Skeletal muscle tissue (tissue), 3 donors: ENCODE measurements at regions not wholly inside any gene's neighbourhood (a gene's known extent, or its start where the extent isn't known, plus 50 kb on each side); places are given as distances from the start of the nearest gene placed in this dataset.
"Not testable (repeated sequence)": the region's sequence is repeated elsewhere in the genome, so short reads cannot be mapped to it uniquely, and the experiment has no call there.

ENCODE experiments used
- H3K27ac ChIP-seq: one replicate; pipeline ENCODE4 v1.7.0; 2013; ENCODE audit warnings: mild to moderate bottlenecking, low read depth, low read length, inconsistent platforms
- H3K27me3 ChIP-seq, 3 donors: one replicate each; pipeline ENCODE4 v1.7.0; 2013; ENCODE audit warnings: low read length in 3 of 3; ENCODE audit not compliant: control insufficient read depth in 3 of 3, insufficient read depth in 3 of 3
- H3K36me3 ChIP-seq, 3 donors: one replicate each; pipeline ENCODE4 v1.7.0; 2013; ENCODE audit warnings: low read length in 3 of 3; ENCODE audit not compliant: control insufficient read depth in 3 of 3, insufficient read depth in 3 of 3
- H3K4me1 ChIP-seq, 3 donors: one replicate each; pipeline ENCODE4 v1.7.0; 2013; ENCODE audit warnings: low read length in 3 of 3, mild to moderate bottlenecking in 3 of 3; ENCODE audit not compliant: control insufficient read depth in 3 of 3, insufficient read depth in 3 of 3
- H3K4me3 ChIP-seq, 3 donors: one replicate each; pipeline ENCODE4 v1.7.0; 2013; ENCODE audit warnings: low read length in 3 of 3
- H3K9ac ChIP-seq, 3 donors: one replicate each; pipeline ENCODE4 v1.7.0; 2013; ENCODE audit warnings: low read length in 3 of 3, mild to moderate bottlenecking in 3 of 3, moderate library complexity in 2 of 3, low read depth in 1 of 3
- H3K9me3 ChIP-seq, 3 donors: one replicate each; pipeline ENCODE4 v1.7.0; 2013; ENCODE audit warnings: low read length in 3 of 3; ENCODE audit not compliant: control insufficient read depth in 3 of 3
- donor health status: Osteomylitis.

GRCh38 chr14:106268013-106268727 is 741.8 kb downstream of the TMEM121 start:
- peaks cover 0 to 4% (median 0%) of the 10 kb centered on the region in 3 donors for H3K27me3 ChIP-seq
- no peaks in the 10 kb centered on the region for H3K36me3 ChIP-seq
- no peaks in the 10 kb centered on the region for H3K4me1 ChIP-seq
- H3K9ac ChIP-seq = no peak overlapping the region
- no peak overlapping the region for H3K4me3 ChIP-seq
- H3K27ac ChIP-seq = no peak overlapping the region
- H3K9me3 ChIP-seq = no peaks in the 10 kb centered on the region

GRCh38 chr14:106269029-106269428 is 742.6 kb downstream of the TMEM121 start:
- Histone ChIP-seq H3K9me3 (no peaks in the 10 kb centered on the region), H3K36me3 (no peaks in the 10 kb centered on the region), H3K4me1 (no peaks in the 10 kb centered on the region), H3K27me3 (peaks cover 0 to 4% (median 0%) of the 10 kb centered on the region in 3 donors), H3K9ac (no peak overlapping the region), H3K27ac (no peak overlapping the region), H3K4me3 (no peak overlapping the region)

DNA sequence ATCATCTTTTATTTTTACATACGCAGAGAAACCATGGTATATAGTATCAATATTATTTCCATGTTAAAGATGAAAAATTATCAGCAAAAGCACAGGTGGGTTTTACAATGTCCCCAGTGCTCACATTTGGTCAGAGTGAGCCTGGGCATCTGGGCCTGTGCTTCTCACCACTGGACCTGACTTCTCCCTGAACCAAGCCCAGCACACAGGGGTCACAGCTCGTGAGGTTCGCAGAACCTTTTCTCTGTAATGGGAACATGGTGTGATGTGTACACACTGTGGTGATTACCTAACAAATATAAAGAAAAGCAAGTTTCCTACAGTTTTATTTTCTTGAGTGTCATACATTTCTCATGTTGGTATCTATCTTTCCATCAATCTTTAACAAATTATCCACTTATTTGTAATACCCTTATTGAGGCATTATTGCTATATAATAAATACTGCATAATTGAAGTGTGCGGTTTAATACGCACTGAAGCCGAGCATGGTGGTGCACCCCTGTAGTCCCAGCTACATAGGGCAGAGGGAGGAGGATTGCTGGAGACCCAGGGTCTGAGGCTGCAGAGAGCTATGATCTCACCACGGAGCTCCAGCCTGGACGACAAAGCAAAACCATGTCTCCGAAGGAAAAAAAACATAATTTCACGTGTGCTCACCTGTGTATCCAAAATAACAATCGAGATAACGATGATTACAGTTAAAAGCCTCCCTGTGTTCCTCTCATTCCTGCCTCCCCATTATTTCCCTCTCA is 743.2 kb downstream of the TMEM121 start:
- Histone ChIP-seq H3K4me1 (no peaks in the 10 kb centered on the region), H3K36me3 (no peaks in the 10 kb centered on the region), H3K9ac (no peak overlapping the region), H3K9me3 (no peaks in the 10 kb centered on the region), H3K4me3 (no peak overlapping the region), H3K27ac (no peak overlapping the region), H3K27me3 (no peaks in the 10 kb centered on the region)

GRCh38 chr14:106270476-106271121 is 744.2 kb downstream of the TMEM121 start:
- H3K27ac ChIP-seq, H3K27me3 ChIP-seq, H3K4me1 ChIP-seq, H3K9me3 ChIP-seq, H3K36me3 ChIP-seq, H3K4me3 ChIP-seq, H3K9ac ChIP-seq: not testable (repeated sequence)

GRCh38 chr14:106276326-106277267 is 750.2 kb downstream of the TMEM121 start:
- no peak overlapping the region for H3K27ac ChIP-seq
- no peaks in the 10 kb centered on the region for H3K4me1 ChIP-seq
- H3K36me3 ChIP-seq = no peaks in the 10 kb centered on the region
- H3K9ac ChIP-seq = no peak overlapping the region
- no peak overlapping the region for H3K4me3 ChIP-seq
- no peaks in the 10 kb centered on the region for H3K9me3 ChIP-seq
- H3K27me3 ChIP-seq = no peaks in the 10 kb centered on the region

- Histone ChIP-seq H3K27me3 (no peaks in the 10 kb centered on the region), H3K27ac (no peak overlapping the region), H3K4me1 (no peaks in the 10 kb centered on the region)
Observed at GRCh38 chr14:106277503-106277902, 751.1 kb downstream of the TMEM121 start.

DNA sequence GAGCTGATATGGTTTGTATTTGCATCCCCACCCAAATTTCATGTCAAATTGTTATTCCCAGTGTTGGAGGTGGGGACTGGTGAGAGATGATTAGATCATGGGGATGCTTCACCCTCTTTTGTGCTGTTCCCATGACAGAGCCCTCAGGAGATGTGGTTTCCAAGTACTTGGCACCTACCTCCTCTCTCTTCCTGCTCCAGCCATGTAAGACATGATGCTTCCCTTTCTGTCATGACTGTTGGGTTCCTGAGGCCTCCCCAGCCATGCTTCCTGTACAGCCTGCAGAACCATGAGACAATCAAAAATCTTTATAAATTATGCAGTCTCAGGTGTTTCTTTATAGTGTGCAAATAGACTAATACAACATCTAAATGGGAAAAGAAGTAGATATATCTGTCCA is 754.5 kb downstream of the TMEM121 start:
- no peak overlapping the region for H3K4me3 ChIP-seq
- H3K4me1 ChIP-seq = no peaks in the 10 kb centered on the region
- no peaks in the 10 kb centered on the region for H3K9me3 ChIP-seq
- H3K27me3 ChIP-seq = no peaks in the 10 kb centered on the region
- no peak overlapping the region for H3K27ac ChIP-seq
- no peaks in the 10 kb centered on the region for H3K36me3 ChIP-seq
- H3K9ac ChIP-seq = no peak overlapping the region

More at GRCh38 chr14:106277503-106277902, 751.1 kb downstream of the TMEM121 start:
- H3K9me3 ChIP-seq = no peaks in the 10 kb centered on the region
- no peak overlapping the region for H3K9ac ChIP-seq
- H3K36me3 ChIP-seq = no peaks in the 10 kb centered on the region
- no peak overlapping the region for H3K4me3 ChIP-seq

DNA sequence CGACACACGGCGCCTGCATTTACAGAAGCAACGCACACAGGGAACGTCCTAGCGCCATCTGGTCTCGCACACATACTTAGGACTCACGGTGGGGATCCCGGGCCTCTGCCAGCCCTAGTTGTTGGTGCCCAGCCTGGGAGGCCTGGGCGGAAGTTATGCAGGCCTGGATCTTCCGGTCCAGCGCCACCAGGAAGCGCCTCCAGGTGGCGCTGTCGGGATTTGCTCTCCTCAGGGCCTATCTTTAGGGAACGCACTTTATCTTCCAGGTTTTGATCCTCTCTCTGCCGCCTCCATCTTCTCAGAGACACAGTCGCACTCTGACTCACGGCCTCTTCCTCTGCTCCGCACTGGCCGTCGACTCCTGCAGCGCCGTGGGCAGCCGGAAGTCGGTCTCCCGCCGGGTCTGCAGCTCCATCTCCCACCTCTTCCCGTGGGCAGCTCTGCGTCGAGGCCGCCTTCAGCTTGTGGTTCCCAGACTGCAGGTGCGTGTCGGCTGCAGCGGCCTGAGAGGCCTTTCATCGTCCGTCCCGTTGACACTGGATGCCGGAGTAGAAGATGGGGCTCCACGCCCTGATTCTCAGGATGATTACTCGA is 760.4 kb downstream of the TMEM121 start:
- Histone ChIP-seq H3K27me3 (peaks cover 0 to 2% (median 0%) of the 10 kb centered on the region in 3 donors), H3K9me3 (peaks cover 0 to 4% (median 0%) of the 10 kb centered on the region in 3 donors), H3K4me3 (no peak overlapping the region), H3K36me3 (no peaks in the 10 kb centered on the region), H3K27ac (no peak overlapping the region), H3K4me1 (no peaks in the 10 kb centered on the region), H3K9ac (no peak overlapping the region)

GRCh38 chr14:106287506-106287905 is 761.1 kb downstream of the TMEM121 start:
- no peaks in the 10 kb centered on the region for H3K36me3 ChIP-seq
- H3K27ac ChIP-seq = no peak overlapping the region
- H3K9ac ChIP-seq = no peak overlapping the region
- no peaks in the 10 kb centered on the region for H3K4me1 ChIP-seq
- H3K4me3 ChIP-seq = no peak overlapping the region
- H3K9me3 ChIP-seq = peaks cover 0 to 4% (median 0%) of the 10 kb centered on the region in 3 donors
- peaks cover 0 to 2% (median 0%) of the 10 kb centered on the region in 3 donors for H3K27me3 ChIP-seq
